Activated CD4-positive, alpha-beta T cell treated with anti-CD3 and anti-CD28 coated beads, Interleukin-2, amount 10 ng/mL, durations not matched to agents 7 days and 5 days (primary cell): ENCODE measurements at regions not wholly inside any gene's neighbourhood (a gene's known extent, or its start where the extent isn't known, plus 50 kb on each side); places are given as distances from the start of the nearest gene placed in this dataset.
"Not testable (repeated sequence)": the region's sequence is repeated elsewhere in the genome, so short reads cannot be mapped to it uniquely, and the experiment has no call there.

Experiments
- CTCF ChIA-PET: fragments of 350-600 bp; sonication (Branson Sonifier 250); formaldehyde crosslinking; loops from one replicate; lab custom pipeline; 2021; ENCODE audit warnings: antibody characterized with exemption; lab: Charles Lee
- POLR2A ChIA-PET: fragments of 350-600 bp; sonication (Branson Sonifier 250); formaldehyde crosslinking; loops from one replicate; lab custom pipeline; 2021; ENCODE audit warnings: antibody characterized with exemption; lab: Charles Lee
- DNase-seq: peaks from one replicate; pipeline ENCODE4 v3.0.0-alpha.2; 2020
- H3K27ac Mint-ChIP-seq: one replicate; pipeline ENCODE4 v1.8.0; 2021; ENCODE audit warnings: mild to moderate bottlenecking, moderate library complexity, mixed read lengths
- H3K27me3 Mint-ChIP-seq: one replicate; pipeline ENCODE4 v1.8.0; 2021; ENCODE audit warnings: mixed read lengths
- H3K36me3 Mint-ChIP-seq: one replicate; pipeline ENCODE4 v1.8.0; 2021; ENCODE audit warnings: low read depth, mixed read lengths
- H3K4me1 Mint-ChIP-seq: one replicate; pipeline ENCODE4 v1.8.0; 2021; ENCODE audit warnings: mixed read lengths
- H3K4me3 Mint-ChIP-seq: one replicate; pipeline ENCODE4 v1.8.0; 2021; ENCODE audit warnings: mild to moderate bottlenecking, moderate library complexity, mixed read lengths
- H3K9me3 Mint-ChIP-seq: one replicate; pipeline ENCODE4 v1.8.0; 2021; ENCODE audit warnings: mixed read lengths

DNA sequence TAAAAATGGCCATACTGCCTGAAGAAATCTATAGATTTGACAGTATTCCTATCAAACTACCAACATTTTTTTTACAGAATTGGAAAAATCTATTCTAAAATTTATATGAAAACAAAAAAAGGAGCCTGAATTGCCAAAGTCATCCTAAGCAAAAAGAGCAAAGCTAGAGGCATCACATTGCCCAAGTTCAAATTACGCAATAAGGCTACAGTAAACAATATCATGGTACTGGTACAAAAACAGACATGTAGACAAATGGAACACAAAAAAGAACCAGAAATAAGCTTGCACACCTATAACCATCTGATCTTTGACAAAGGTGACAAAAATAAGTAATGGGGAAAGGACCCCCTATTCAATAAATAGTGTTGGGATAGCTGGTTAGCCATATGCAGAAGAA, 50.2 kb upstream of the THSD7B start:
- Mint-ChIP-seq H3K4me1 (no peaks in the 10 kb centered on the region), H3K27me3 (no peaks in the 10 kb centered on the region), H3K9me3 (no peaks in the 10 kb centered on the region), H3K4me3 (no peak overlapping the region), H3K27ac (no peak overlapping the region), H3K36me3 (no peaks in the 10 kb centered on the region)
- DNase-seq = no peak
- ChIA-PET CTCF (no interaction called here), POLR2A (no interaction called here)

GRCh38 chr2:136714452-136714951, 50.8 kb upstream of the THSD7B start:
- POLR2A ChIA-PET = interaction anchor here (0.6 kb wide), 1 partner anchor 1669 kb away, joined by 4 read pairs; no protein-coding TSS in a partner anchor
- DNase-seq = no peak
- Mint-ChIP-seq H3K9me3 (no peaks in the 10 kb centered on the region), H3K36me3 (no peaks in the 10 kb centered on the region), H3K27me3 (no peaks in the 10 kb centered on the region), H3K4me1 (no peaks in the 10 kb centered on the region), H3K27ac (no peak overlapping the region), H3K4me3 (no peak overlapping the region)
- CTCF ChIA-PET = no interaction called here

DNA sequence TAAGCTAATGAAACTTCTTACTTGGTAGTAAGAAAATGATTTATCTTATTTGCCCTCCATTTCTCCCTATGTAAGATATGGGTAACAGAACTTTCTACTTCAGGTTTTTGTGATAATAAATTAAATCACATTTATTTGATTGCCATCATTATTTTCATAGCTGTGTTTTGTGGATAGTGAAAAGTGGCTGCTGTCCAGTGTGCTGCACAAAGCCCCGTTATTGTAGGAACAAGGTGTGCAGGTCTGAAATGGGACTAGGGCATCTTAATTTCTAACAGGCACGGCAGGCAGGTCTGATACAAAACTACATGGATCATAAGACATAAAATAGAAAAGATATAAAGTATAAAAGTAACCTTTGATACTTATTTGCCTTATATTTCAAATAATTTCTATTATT, 51.6 kb upstream of the THSD7B start:
- POLR2A ChIA-PET = no interaction called here
- no peaks in the 10 kb centered on the region for H3K4me1 Mint-ChIP-seq
- H3K9me3 Mint-ChIP-seq = no peaks in the 10 kb centered on the region
- DNase-seq = no peak
- H3K27ac Mint-ChIP-seq = no peak overlapping the region
- H3K4me3 Mint-ChIP-seq = no peak overlapping the region
- CTCF ChIA-PET = no interaction called here
- H3K27me3 Mint-ChIP-seq = no peaks in the 10 kb centered on the region
- H3K36me3 Mint-ChIP-seq = no peaks in the 10 kb centered on the region

DNA sequence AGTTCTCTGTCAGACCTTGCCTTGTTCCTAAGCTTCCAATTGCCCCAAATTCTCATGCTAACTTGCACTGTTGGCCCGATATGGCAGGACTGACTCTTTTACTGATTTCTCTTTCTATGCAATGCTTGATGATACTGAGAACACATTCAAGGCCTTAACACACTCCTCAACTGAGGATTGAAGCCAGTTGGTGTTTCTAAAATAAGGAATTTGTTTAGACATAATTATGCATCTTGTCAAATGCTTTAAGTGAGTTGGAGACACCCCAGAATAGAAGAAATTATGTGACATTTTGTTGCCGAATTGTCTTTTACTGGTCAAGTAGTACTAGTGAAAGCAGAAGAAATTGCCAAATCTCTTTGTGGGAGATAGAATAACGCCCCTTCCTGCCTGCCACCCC, 60.0 kb upstream of the THSD7B start:
- H3K9me3 Mint-ChIP-seq = peaks cover 2% of the 10 kb centered on the region
- H3K4me3 Mint-ChIP-seq = no peak overlapping the region
- POLR2A ChIA-PET = no interaction called here
- CTCF ChIA-PET = no interaction called here
- H3K27me3 Mint-ChIP-seq = no peaks in the 10 kb centered on the region
- H3K36me3 Mint-ChIP-seq = no peaks in the 10 kb centered on the region
- no peaks in the 10 kb centered on the region for H3K4me1 Mint-ChIP-seq
- H3K27ac Mint-ChIP-seq = no peak overlapping the region
- DNase-seq = no peak

GRCh38 chr2:136703214-136703613, 62.1 kb upstream of the THSD7B start:
- H3K27me3 Mint-ChIP-seq = no peaks in the 10 kb centered on the region
- no peak for DNase-seq
- no peak overlapping the region for H3K27ac Mint-ChIP-seq
- H3K9me3 Mint-ChIP-seq = peaks cover 2% of the 10 kb centered on the region
- no peaks in the 10 kb centered on the region for H3K36me3 Mint-ChIP-seq
- CTCF ChIA-PET = no interaction called here
- H3K4me3 Mint-ChIP-seq = no peak overlapping the region
- H3K4me1 Mint-ChIP-seq = no peaks in the 10 kb centered on the region
- POLR2A ChIA-PET = no interaction called here

GRCh38 chr2:136696438-136696837, 68.9 kb upstream of the THSD7B start:
- no peak for DNase-seq
- Mint-ChIP-seq H3K27me3 (no peaks in the 10 kb centered on the region), H3K4me3 (no peak overlapping the region), H3K36me3 (no peaks in the 10 kb centered on the region), H3K4me1 (no peaks in the 10 kb centered on the region), H3K27ac (no peak overlapping the region), H3K9me3 (no peaks in the 10 kb centered on the region)
- ChIA-PET POLR2A (no interaction called here), CTCF (no interaction called here)

DNA sequence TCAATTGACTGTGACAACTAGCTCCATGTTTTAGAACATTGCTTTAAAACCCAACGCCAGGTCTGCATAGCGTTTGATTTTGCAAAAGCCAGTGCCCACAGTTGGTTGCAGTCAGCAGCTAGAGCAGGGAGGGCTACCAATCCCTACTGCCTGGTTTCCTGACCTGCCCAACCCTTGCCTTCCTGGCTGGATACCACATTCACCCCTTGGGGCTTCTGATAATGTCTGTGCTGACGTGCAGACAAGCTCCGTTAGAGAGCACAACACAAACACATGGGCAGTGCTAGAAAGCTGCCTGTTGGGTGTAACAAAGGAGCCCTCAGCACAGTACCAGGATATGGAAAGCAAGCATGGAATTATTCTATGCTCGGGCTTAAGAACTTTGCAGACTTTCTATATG, 71.4 kb upstream of the THSD7B start:
- CTCF ChIA-PET = no interaction called here
- Mint-ChIP-seq H3K27me3 (no peaks in the 10 kb centered on the region), H3K27ac (no peak overlapping the region), H3K36me3 (no peaks in the 10 kb centered on the region), H3K9me3 (no peaks in the 10 kb centered on the region), H3K4me1 (no peaks in the 10 kb centered on the region), H3K4me3 (no peak overlapping the region)
- no peak for DNase-seq
- POLR2A ChIA-PET = no interaction called here

DNA sequence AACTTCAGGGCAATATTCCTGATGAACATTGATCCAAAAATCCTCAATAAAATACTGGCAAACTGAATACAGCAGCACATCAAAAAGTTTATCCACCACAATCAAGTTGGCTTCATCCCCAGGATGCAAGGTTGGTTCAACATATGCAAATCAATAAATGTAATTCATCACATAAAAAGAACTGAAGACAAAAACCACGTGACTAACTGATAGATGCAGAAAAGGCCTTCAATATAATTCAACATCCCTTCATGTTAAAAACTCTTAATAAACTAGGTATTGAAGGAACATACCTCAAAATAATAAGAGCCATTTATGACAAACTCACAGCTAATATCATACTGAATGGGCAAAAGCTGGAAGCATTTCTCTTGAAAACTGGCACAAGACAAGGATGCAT, 85.3 kb upstream of the THSD7B start:
- H3K4me1 Mint-ChIP-seq, H3K27me3 Mint-ChIP-seq, H3K9me3 Mint-ChIP-seq, H3K4me3 Mint-ChIP-seq, H3K36me3 Mint-ChIP-seq, CTCF ChIA-PET, POLR2A ChIA-PET, DNase-seq, H3K27ac Mint-ChIP-seq: not testable (repeated sequence)

DNA sequence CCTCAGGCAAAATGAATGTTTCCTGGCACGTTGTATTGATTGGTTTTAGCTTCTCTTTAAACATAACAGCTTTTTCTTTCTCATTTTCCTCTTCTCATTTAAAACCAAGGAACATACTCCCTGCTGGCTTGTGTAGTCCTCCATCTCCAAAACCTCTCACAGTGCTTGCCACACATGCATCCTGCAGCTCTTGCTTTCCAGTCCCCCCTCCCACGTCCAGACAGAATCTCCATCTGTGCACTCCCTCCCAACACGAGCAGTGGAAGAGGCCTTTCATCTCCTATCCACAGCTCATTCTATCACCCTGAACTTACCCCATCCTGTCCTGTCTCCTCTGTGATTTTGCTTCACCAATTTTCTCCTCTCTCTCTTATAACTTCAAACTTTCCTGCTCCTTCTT, 99.6 kb upstream of the THSD7B start:
- no peak for DNase-seq
- CTCF ChIA-PET = no interaction called here
- POLR2A ChIA-PET = no interaction called here
- H3K27ac Mint-ChIP-seq = no peak overlapping the region
- no peaks in the 10 kb centered on the region for H3K36me3 Mint-ChIP-seq
- no peaks in the 10 kb centered on the region for H3K4me1 Mint-ChIP-seq
- H3K27me3 Mint-ChIP-seq = no peaks in the 10 kb centered on the region
- H3K9me3 Mint-ChIP-seq = no peaks in the 10 kb centered on the region
- no peak overlapping the region for H3K4me3 Mint-ChIP-seq

- POLR2A ChIA-PET = no interaction called here
Observed at GRCh38 chr2:136664713-136665405, 100.5 kb upstream of the THSD7B start.

GRCh38 chr2:136658201-136658600, 107.1 kb upstream of the THSD7B start:
- Mint-ChIP-seq H3K36me3 (no peaks in the 10 kb centered on the region), H3K27me3 (peaks cover 2% of the 10 kb centered on the region), H3K4me1 (no peaks in the 10 kb centered on the region), H3K9me3 (no peaks in the 10 kb centered on the region), H3K4me3 (no peak overlapping the region), H3K27ac (no peak overlapping the region)
- CTCF ChIA-PET = no interaction called here
- no peak for DNase-seq
- POLR2A ChIA-PET = no interaction called here

More at GRCh38 chr2:136664713-136665405, 100.5 kb upstream of the THSD7B start:
- Mint-ChIP-seq H3K4me3 (no peak overlapping the region), H3K4me1 (no peaks in the 10 kb centered on the region), H3K27me3 (no peaks in the 10 kb centered on the region), H3K36me3 (no peaks in the 10 kb centered on the region), H3K9me3 (no peaks in the 10 kb centered on the region), H3K27ac (no peak overlapping the region)
- DNase-seq = no peak
- CTCF ChIA-PET = interaction anchor here (0.6 kb wide), 2 partner anchors 9 to 217 kb away, joined by 4 read pairs; no protein-coding TSS in a partner anchor

- H3K36me3 Mint-ChIP-seq = no peaks in the 10 kb centered on the region
- H3K9me3 Mint-ChIP-seq = no peaks in the 10 kb centered on the region
- CTCF ChIA-PET = no interaction called here
Observed at GRCh38 chr2:136653861-136654260, 111.5 kb upstream of the THSD7B start.

GRCh38 chr2:136651456-136652010, 113.8 kb upstream of the THSD7B start:
- Mint-ChIP-seq H3K27me3 (peaks cover 5% of the 10 kb centered on the region), H3K27ac (no peak overlapping the region)

More at GRCh38 chr2:136653861-136654260, 111.5 kb upstream of the THSD7B start:
- DNase-seq = no peak
- H3K4me3 Mint-ChIP-seq = no peak overlapping the region
- peaks cover 5% of the 10 kb centered on the region for H3K27me3 Mint-ChIP-seq
- POLR2A ChIA-PET = no interaction called here
- no peak overlapping the region for H3K27ac Mint-ChIP-seq
- no peaks in the 10 kb centered on the region for H3K4me1 Mint-ChIP-seq

DNA sequence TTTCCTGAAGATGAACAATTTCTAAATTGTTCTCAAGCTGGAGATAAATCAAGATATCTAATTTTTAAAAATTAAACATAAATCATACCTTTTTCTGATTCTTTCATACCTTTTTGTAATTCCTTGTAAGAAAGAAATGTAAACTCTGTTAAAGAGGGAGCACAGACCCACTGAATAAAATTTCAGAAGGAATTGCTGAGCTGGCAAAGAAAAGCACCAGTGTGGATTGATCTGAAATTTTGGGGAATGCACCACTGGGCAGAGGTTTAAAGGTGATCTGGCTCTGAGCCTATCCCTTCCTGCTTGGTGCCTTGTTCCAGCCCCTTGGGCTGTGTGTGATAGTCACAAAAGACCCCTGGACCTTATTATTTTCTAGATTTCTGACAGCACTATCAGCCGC, 118.3 kb upstream of the THSD7B start:
- ChIA-PET CTCF (no interaction called here), POLR2A (no interaction called here)
- DNase-seq = no peak
- H3K9me3 Mint-ChIP-seq = no peaks in the 10 kb centered on the region
- H3K27ac Mint-ChIP-seq = no peak overlapping the region
- no peaks in the 10 kb centered on the region for H3K36me3 Mint-ChIP-seq
- H3K27me3 Mint-ChIP-seq = peaks cover 4% of the 10 kb centered on the region
- no peak overlapping the region for H3K4me3 Mint-ChIP-seq
- no peaks in the 10 kb centered on the region for H3K4me1 Mint-ChIP-seq

More at GRCh38 chr2:136651456-136652010, 113.8 kb upstream of the THSD7B start:
- no peaks in the 10 kb centered on the region for H3K36me3 Mint-ChIP-seq
- ChIA-PET CTCF (no interaction called here), POLR2A (no interaction called here)
- no peak for DNase-seq
- H3K4me3 Mint-ChIP-seq = no peak overlapping the region
- no peaks in the 10 kb centered on the region for H3K9me3 Mint-ChIP-seq
- no peaks in the 10 kb centered on the region for H3K4me1 Mint-ChIP-seq
